SKM-1 treated with dmso at 0.1 percent for 144 hours (cell line): ENCODE measurements at regions not wholly inside any gene's neighbourhood (a gene's known extent, or its start where the extent isn't known, plus 50 kb on each side); places are given as distances from the start of the nearest gene placed in this dataset.

ENCODE experiments used
- DNase-seq: peaks from one replicate; lab custom pipeline; 2025; ENCODE audit not compliant: unreplicated experiment; lab: John Stamatoyannopoulos, UW

DNA sequence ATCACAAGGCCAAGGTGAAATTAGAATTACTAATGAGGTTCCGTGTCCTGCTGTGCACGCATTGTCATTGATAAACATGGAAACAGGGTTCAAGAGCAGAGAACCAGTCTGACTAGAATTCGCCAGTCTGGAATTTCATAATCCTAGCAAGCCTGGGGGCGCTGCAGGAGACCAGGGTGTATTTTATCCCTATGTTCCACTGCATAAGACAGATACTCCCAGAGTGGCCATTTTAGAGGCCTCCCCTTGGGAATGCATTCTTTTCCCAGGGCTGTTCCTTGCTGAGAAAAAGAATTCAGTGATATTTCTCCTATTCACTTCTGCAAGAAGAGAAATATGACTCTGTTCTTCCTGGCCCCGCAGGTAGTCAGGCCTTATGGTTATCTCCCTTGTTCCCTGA is 1387.7 kb downstream of the MAT2B start:
- no peak for DNase-seq

DNA sequence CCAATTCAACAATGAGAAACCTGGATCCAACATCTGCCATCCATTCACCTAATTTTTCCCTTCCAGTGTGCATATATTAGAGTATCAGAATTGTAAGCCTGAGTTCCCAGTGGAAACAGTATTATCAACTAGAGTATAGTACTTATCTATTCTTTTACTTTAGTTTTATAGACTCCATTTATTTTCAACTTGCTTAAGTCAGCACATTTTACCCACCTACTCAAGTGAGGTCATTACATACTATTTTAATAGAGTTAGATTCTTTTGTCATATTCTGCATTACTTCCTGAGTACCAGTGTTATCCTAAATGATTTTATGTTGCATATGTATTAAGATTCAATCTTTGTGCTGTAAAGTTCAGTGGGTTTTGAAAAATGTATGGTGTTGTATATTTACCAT is 1393.3 kb downstream of the MAT2B start:
- DNase-seq = no peak

DNA sequence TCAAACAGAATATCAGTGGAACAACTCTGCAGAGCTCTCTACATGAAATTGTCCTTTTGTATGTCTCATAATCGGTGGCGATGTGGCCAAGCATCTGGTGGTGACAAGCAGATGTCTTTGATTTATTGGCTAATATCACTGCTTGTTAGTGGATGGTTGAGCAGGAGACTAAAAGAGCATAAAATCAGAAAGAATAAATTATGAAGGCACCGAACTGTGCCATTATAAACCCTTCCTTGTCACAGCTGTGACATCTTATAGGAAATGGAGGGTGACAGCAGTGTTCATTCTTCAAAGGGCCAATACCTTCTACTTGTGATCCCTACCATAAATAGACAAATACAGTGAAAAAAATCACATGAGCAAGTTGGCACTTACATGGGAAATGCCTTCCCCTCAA is 1404.3 kb downstream of the MAT2B start:
- DNase-seq = no peak

DNA sequence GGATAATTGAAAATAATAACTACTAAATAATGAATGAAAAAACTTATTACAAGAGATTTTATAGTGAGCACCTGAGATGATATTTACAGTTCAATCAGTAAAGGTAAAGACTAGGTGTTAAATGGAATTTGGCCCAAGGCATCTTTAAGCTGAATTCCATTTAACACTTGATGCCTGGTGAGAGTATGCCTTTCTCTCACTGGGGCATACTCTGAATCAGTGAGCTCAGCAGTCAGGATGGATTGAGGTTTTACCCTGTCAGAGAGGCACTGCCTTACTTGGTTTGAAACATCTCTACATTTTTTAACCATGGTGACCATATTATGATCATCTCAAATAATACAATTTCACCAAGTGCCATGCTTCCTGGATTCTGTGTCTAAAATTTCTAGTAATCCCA is 1416.3 kb downstream of the MAT2B start:
- no peak for DNase-seq

DNA sequence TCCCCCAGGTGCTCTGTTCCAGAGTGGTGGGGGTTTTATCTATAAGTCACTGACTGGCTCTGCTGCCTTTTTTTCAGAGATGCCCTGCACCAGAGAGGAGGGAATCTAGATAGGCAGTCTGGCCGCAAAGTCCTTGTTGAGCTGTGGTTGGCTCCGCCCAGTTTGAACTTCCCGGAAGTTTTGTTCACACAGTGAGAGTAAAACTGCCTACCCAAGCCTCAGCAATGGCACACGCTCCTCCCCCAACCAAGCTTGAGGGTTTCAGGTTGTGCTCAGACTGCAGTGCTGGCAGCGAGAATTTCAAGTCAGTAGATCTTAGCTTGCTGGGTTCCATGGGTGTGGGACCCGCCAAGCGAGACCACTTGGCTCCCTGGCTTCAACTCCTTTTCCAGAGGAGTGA is 1428.6 kb downstream of the MAT2B start:
- DNase-seq = no peak

DNA sequence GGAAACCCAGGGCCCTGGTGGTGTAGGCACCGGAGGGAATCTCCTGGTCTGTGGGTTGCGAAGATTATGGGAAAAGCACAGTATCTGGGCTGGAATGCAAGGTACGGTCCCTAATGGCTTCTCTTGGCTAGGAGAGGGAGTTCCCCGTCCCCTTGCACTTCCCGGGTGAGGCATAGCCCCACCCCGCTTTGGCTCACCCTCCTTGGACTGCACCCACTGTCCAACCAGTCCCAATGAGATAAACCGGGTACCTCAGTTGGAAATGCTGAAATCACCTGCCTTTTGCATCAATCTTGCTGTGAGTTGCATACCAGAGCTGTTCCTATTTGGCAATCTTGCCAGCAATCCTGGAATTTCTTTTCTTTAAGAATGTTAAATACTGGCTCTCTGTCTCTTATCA is 1429.1 kb downstream of the MAT2B start:
- DNase-seq = no peak

DNA sequence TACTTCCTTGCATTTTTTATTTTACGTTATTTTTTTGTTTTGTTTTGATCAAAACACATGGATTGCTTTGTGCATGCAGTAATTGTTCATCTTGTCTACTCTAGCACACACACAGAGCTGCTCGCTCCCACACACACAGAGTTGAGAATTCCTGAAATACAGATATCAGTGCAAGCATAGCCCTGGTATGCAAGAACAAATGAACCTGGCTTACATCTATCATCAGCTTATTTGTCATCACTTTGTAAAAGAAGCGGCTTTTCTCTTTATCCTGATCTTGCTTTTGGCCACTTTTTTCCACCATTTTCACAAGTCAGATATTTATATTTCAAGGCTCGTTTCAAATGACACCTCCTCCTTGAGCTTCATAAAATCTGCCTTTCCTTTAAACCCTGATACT is 1435.7 kb downstream of the MAT2B start:
- DNase-seq = no peak

DNA sequence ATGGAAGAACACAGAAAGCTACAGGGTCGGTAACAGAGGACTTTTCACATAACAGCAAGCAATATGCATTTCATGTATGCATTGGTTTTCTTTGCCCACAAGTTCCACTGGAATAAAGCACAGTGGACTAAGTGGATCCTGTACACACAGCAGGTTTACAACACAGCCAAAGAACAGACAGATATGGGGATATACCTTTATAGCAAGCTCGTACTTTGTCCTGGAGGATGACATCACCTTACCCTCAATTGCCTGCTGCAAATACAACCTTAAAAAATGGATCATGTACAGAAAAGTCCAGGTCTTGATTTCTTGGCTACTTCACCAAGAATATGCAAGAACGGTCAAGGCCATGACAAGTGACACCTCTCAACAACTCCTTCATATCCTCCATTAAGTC is 1445.5 kb downstream of the MAT2B start:
- DNase-seq = no peak

DNA sequence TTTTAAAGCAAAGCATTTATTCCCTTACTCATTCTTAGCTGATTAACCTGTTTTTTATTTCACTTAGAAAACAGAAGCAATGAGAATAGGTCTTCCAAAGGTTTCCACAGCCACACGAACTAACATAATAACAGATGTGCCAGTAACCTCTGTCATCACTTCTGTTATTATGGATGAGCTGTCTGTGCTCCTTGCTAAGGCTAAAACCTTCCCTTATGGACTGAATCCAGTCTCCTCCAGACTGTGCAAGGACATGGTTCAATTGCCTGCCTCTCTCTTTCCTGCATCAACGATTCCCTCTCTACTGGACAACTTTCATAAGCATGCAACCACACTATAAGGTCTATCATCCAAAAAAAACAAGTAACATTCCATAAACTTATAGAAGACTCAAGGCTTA is 1446.2 kb downstream of the MAT2B start:
- DNase-seq = no peak

DNA sequence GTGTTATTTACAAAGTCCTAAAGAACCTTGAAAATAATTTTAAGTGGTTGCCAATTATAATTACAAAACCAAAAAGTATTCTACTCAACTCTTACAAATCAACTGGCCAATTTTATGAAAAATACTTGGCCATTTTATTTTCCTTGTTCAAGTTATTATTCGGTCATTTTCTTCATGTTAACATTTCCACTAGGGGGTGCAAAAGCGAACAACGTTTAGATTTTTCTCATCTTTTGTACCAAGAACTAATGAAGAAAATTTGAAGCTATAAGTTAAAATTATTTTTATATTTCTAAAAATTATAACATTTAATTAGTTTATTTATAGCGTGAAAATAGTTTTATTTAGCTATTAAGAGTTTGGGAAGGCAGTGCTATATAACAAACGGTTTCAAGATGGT is 1453.3 kb downstream of the MAT2B start:
- no peak for DNase-seq

DNA sequence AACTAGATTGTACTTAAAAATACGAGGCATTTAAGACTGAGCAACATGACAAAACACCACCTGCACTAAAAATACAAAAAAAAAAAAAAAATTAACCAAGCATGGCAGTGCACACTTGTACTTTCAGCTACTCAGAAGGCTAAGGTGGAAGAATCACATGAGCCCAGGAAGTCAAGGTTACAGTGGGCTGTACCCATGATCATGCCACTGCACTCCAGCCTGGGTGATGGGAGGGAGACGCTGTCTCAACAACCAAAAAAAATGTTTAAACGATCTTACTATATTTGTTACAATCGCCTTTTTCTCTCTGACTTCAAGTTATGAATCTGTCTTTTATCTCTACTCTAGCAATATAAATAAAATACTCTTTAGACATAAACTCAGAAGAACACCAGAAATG is 1454.3 kb downstream of the MAT2B start:
- DNase-seq = no peak

DNA sequence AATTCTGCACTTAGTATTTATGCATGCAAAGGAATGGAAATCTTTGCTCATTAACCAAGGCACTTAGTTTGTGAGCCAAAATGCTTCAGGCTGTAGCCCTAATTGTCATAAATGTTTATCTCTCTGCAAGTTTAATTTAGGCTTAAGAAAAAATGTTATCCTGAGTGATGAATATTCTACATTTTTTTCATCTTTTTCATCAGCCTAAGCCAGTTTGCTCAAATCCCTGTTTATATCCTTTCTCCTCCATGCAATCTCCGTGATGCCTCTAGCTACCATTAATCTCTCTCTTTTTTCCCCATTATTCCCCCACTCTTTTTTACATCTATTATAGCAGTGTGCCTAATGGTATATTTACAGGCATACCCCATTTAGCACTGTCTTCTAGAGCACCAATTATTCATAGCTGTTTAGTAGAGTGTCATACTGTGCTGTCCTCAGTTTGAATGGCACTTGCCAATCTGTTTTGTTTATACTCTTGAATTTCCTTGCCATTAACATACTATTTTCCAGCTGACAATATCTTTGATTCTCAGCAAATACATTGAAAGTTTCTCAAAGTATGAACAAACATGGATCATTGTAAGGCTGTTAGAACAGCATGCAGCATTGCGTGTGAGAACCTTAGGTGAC is 1457.0 kb downstream of the MAT2B start:
- DNase-seq = no peak

DNA sequence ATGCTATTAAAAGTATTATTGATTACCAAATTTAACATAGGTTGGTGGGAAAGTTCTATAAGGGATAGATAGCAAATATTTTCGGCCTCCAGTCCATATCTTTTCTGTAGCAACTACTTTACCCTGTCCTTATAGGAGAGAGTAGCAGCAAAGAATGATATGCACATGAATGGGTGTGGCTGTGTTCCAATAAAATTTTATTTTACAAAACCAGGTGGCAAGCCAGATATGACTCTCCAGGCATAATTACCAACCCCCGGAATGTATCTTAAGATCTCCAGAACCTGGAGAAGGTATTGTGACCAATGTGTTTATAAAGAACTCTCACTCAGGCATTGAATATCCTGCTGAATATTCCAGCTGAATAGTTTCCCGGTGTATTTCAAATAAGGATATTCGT is 1461.2 kb downstream of the MAT2B start:
- DNase-seq = no peak

DNA sequence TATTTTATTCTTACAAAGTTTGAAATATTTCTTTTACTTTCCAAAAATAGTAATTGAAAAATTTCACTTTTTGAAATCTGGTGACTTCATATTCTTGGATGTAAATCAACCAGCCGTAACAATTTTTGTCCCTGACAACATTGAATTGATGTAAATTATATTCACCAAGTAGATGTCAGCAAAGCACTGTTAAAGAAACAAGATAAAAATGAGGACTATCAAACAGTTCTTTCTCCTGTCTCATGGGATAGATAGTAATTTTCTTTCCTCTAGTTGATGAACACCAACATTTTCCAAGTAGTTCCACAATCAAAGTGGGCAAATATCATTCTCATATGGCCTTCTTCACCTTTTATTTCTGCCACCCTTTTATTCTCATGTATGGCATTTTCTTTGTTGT is 1461.9 kb downstream of the MAT2B start:
- no peak for DNase-seq

DNA sequence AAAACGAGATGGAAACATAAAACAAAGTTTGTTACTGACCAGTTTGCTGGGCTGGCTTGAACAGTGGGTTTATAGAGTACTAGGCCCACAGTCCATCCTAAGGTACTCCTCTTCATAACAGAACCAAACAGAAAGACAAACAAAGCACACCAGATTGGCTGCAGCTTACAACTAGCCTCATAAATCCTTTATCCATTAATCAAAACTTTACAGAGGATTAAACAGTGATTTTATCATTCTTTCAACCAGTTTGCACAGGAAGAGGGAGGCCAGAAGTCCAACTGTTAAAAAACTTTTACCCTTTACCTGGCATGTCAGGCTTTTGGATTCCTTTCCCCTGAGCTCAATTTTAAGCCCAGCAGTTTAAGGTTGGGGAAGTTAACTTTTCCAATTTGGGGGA is 1467.6 kb downstream of the MAT2B start:
- DNase-seq = no peak

DNA sequence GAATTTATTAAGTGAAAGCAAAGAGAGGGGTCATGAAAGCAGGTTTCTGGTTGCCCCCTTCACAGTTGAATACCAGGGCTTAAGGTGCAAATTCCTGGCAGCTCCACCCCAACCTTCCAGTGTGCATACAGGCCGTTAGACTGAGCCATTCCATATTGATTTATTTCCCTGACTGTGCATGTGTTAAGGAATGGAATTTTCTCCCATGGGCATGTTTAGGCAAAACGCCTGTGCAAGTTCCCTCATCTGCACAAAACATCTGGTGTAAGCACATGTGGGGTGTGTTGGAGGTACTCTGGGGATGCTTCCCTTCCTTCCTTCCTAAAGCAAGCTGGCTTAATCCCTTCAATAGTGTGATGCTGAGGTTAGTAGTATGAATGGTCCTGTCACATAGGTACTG is 1470.6 kb downstream of the MAT2B start:
- DNase-seq = no peak

DNA sequence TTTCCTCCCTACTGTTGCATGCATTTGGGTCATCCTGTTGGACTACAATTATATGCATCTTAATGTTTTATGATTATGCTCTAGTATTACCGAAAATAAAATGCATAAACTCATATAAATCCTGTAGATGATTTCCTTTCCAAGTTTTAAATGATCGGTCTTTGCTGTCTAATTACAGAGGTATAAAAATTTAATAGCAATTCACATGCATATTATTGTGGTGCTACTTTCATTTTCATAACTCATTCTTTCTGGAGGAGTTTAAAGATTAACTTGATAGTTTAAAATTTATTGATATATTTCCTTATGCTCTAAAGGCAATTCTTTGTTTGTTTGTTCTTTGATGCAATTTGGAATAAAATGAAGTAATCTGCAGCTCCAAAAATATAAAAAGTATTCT is 1475.1 kb downstream of the MAT2B start:
- DNase-seq = no peak

DNA sequence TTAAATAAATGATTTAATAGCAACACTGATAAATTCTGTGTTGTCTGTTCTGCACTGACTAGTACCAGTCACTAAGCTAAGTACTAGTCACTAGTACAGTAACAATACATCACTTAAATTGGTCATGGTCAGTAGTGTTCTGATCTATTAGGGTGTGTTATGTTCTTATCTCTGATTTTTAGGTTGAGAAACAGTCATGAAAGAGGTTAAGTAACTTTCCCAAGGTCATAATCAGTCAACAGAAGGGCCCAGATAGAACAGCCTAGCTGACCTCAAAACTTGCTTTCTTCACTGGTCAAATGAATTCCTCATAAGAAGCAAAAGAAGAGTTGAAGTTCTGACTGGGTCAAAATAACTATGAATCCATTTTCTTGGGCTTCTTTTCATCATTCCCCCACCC is 1492.7 kb downstream of the MAT2B start:
- DNase-seq = no peak

DNA sequence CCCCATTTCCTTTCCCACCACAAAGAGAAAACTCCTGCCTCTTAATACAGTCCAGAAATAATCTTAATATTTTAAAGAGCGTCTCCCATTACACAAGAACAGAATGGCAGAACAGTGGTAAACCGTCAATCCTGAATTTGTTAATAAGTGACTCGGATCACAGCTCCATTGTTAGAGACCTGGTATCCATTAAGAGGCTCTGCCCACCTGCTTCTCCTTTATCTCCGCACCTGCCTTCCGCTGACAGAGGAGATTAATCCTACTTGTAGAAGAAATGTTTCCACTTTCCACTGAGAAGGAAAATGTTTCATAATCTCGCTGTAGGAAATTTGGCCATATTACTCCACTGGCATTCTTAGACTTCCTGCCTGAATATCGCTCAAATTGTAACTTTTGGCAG is 1493.2 kb downstream of the MAT2B start:
- no peak for DNase-seq

DNA sequence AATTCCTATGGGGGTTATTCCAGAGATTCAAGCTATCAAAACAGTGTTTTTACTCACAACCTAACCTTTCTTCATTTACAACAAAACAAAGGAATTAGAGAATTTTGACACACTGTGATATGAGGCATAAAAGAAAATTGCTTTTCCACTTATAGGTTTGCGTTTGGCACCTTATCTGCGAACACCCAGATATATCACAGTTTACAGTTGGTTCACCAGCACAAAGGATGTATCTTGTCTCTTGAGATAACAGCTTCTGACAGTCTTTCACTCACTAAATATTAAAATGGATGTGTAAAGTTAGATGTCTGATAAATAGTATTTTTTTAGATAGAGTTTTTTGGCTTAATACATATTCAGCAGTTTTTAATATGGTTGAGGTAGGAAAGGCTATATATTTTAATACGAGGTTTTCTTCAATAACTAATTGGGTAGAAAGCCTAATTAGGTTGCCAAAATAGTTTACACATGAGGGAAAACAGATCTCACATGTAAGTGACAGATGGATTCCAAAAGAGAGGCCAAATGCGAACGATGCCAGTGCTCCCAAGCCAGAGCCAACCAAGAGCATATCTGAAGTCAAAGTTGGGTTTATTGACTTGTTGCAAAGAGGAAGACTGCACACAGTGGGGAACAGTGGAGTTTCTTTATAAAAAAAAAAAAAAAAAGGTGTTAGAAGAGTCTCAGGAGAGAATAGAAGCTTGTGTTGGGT is 1495.2 kb downstream of the MAT2B start:
- no peak for DNase-seq

DNA sequence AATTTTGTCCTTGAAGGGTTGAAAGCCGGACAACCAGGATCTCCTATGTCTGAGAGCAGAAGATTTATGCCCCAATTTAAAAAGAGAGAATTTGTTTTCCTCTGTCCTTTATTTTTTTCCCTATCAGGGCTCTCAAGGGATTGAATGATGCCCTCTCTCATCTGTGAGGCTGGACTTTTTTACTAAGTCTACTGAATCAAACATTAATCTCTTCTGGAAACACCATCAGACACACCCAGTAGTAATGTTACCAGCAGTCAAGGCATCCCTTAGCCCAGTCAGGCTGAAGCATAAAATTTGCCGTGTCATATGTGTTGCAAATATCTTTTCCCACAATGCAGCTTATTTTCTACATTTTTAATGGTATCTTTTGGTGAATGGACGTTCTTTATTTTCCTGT is 1497.9 kb downstream of the MAT2B start:
- DNase-seq = no peak

DNA sequence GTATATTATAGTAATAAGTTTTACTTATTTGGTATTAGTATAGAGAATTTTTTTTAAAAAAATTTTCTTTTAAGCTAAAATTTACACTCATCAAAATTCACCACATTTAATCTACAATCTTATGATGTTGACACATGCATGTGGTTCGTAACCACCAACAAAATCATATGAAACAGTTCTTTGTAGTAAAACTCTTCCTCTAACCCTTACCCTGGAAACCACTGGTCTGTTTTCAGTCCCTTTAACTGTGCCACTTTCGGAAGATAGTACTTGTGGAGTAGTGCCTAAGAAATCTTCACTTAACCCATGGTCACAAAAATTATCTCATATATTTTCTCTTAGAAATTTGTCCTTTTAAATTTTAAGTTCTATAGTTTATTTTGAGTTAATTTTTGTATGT is 1498.8 kb downstream of the MAT2B start:
- no peak for DNase-seq

DNA sequence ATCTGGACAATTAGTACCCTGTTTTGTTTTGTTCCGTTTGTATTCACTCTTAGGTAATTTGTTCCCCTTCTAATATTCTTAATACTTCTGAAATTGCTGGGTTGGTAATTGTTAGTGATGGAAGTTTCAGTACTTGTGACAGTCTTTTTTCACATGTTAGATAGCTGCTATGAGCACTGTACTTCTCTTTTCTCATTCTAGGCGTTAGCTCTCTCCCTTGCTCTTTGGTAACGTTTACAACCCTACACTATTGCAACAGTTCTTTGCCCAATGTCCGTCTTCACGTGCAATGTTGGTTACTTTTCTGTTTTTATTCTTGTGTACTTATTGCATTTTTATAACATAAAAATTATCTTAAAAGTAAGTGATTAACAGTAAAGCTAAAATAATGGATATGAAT is 1509.0 kb downstream of the MAT2B start:
- peak; percentile 90 for DNase-seq
